Hepatocyte (in vitro differentiated cells): ENCODE measurements at regions not wholly inside any gene's neighbourhood (a gene's known extent, or its start where the extent isn't known, plus 50 kb on each side); places are given as distances from the start of the nearest gene placed in this dataset.

Experiments
- EZH2 ChIP-seq: fragments of 200-600 bp; sonication (generic); IDR thresholded peaks from 2 replicates; pipeline ENCODE4 v1.6.1; 2016; ENCODE audit warnings: antibody characterized with exemption, mild to moderate bottlenecking, borderline replicate concordance
- TF ChIP-seq, protein P1 (sequence below): fragments of 200-600 bp; sonication (generic); IDR thresholded peaks from 2 replicates; pipeline ENCODE4 v1.5.1; 2016; ENCODE audit warnings: antibody characterized with exemption, mild to moderate bottlenecking; ENCODE audit not compliant: poor library complexity

DNA sequence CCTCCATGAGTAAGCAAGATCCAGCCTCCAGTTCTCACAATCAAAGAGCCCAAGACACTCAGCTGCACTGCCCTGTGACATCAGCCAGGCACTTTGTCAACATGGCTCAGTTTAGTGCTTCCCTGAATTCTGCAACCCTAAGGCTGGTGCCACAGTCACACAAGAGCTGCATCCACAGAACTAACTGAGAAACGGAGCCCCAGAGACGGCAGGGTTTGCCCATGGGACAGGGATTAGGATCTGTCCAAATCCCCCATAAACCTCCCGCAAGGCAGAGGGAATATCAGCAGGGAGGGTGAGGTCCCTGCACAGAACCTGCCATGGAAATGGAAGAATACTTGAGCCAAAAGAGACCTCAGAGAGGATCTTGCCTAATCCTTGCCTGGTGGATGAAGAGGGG is 70.4 kb upstream of the UQCRFS1 start:
- TF ChIP-seq, protein P1, sequence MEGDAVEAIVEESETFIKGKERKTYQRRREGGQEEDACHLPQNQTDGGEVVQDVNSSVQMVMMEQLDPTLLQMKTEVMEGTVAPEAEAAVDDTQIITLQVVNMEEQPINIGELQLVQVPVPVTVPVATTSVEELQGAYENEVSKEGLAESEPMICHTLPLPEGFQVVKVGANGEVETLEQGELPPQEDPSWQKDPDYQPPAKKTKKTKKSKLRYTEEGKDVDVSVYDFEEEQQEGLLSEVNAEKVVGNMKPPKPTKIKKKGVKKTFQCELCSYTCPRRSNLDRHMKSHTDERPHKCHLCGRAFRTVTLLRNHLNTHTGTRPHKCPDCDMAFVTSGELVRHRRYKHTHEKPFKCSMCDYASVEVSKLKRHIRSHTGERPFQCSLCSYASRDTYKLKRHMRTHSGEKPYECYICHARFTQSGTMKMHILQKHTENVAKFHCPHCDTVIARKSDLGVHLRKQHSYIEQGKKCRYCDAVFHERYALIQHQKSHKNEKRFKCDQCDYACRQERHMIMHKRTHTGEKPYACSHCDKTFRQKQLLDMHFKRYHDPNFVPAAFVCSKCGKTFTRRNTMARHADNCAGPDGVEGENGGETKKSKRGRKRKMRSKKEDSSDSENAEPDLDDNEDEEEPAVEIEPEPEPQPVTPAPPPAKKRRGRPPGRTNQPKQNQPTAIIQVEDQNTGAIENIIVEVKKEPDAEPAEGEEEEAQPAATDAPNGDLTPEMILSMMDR = no peak
- TF ChIP-seq EZH2 = no peak
